DND-41 (cell line): ENCODE measurements at regions not wholly inside any gene's neighbourhood (a gene's known extent, or its start where the extent isn't known, plus 50 kb on each side); places are given as distances from the start of the nearest gene placed in this dataset.

Experiments
- EZH2 ChIP-seq: IDR thresholded peaks from 3 replicates; pipeline ENCODE4 v1.6.1; 2012; ENCODE audit warnings: borderline replicate concordance, low read depth, mild to moderate bottlenecking, moderate library complexity, low read length, inconsistent platforms; ENCODE audit not compliant: severe bottlenecking
- TF ChIP-seq, protein P1 (sequence below): IDR thresholded peaks from 2 replicates; pipeline ENCODE4 v1.5.1; 2012; ENCODE audit warnings: borderline replicate concordance, low read length, moderate library complexity, mild to moderate bottlenecking; ENCODE audit not compliant: poor library complexity, severe bottlenecking; ENCODE audit errors: extremely low read depth

DNA sequence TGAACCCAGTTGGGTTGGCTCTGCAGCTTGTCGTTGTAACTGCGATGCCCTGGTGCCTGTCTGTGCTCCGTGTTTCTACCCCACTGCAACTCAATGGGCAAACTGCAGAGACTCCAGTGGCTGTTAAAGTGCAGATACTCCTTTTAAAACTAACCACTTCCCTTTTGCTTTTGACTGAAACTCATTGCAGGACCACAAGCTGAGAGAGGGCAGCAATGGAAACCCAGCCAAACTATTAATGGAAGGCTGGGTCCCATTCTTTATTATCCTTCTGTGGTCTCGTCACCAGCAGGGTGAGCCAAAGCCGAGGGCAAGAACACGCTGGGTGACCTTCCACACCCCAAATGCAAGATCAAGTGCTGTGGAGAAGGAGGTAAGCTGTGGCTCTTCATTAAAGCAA lies 910.4 kb downstream of the VRK1 start:
- TF ChIP-seq EZH2: no peak
- TF ChIP-seq, protein P1, sequence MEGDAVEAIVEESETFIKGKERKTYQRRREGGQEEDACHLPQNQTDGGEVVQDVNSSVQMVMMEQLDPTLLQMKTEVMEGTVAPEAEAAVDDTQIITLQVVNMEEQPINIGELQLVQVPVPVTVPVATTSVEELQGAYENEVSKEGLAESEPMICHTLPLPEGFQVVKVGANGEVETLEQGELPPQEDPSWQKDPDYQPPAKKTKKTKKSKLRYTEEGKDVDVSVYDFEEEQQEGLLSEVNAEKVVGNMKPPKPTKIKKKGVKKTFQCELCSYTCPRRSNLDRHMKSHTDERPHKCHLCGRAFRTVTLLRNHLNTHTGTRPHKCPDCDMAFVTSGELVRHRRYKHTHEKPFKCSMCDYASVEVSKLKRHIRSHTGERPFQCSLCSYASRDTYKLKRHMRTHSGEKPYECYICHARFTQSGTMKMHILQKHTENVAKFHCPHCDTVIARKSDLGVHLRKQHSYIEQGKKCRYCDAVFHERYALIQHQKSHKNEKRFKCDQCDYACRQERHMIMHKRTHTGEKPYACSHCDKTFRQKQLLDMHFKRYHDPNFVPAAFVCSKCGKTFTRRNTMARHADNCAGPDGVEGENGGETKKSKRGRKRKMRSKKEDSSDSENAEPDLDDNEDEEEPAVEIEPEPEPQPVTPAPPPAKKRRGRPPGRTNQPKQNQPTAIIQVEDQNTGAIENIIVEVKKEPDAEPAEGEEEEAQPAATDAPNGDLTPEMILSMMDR: peak; percentile 67
